Renal pelvis (tissue), 1 donor: ENCODE measurements at regions not wholly inside any gene's neighbourhood (a gene's known extent, or its start where the extent isn't known, plus 50 kb on each side); places are given as distances from the start of the nearest gene placed in this dataset.

ENCODE experiments used
- DNase-seq: peaks from one replicate; pipeline ENCODE4 v3.0.0-alpha.2; 2013

DNA sequence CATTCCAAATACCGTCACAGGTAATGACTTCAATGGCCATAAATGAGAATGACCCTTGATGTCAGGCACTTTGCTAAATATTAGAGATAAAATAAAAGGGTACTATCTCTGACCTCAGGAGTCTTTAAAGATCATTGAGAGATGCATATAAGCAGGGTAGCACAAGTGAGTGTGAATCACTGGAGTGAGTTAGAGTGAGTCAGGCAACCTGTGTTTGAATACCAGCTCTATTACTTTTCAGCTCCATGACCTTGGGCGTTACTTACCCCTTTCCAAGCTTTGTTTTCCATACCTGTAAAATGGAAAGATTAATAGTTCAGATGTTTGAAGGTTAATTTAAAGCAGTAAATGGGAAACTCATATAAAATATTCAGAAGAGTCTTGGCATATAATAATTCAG lies 1058.0 kb upstream of the ADGRL4 start:
- no peak for DNase-seq

DNA sequence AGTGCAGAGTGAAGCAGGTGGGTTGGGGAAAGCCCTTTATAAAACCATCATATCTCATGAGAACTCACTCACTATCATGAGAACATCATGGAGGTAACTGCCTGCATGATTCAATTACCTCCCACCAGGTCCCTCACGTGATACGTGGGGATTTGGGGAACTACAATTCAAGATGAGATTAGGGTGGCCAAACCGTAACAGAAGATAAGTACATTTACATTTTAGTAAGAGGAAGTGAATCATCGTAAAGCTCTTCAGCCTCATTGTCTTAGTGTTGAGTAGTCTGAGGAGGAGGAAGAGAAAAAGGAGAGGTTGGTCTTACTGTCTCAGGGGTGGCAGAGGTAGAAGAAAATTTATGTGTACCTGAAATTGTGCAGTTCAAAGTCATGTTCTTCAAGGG lies 1053.4 kb upstream of the ADGRL4 start:
- DNase-seq = no peak

DNA sequence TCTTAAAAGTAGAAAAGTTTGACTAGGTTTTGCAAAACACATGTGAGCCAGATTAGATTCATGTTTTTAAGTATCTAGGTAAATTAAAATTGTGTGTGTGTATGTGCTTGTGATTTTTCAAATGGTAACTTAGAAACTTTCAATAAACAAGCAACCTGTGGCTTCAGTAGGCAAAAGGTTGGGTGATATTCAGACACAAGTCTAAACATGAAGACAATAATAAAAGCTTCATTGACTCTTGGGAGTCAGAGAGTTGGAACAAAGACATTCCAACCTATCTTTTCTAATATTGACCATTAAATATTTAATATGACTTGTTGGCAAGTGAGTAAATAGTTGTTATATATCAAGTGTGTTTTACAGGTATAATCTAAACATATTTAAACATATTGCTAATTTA lies 1049.6 kb upstream of the ADGRL4 start:
- DNase-seq = no peak

DNA sequence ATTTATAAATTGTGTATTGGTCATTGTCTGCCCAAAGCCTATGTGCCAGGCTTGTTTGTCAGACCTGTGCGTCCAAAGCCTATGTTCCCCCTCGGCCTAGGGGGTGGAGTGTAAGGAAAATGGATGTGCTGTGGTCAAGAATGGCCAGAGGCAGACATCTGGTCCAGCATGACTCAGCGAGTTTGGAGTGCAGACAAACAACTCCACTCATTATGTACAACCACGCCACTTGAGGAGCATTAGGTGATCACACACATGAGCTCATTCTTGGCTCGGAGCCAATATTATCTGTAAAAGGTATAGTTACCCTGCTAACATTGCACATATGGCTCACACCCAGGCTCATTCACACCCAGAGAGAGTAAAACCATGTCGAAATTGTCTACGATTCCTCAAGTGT lies 1047.6 kb upstream of the ADGRL4 start:
- no peak for DNase-seq

DNA sequence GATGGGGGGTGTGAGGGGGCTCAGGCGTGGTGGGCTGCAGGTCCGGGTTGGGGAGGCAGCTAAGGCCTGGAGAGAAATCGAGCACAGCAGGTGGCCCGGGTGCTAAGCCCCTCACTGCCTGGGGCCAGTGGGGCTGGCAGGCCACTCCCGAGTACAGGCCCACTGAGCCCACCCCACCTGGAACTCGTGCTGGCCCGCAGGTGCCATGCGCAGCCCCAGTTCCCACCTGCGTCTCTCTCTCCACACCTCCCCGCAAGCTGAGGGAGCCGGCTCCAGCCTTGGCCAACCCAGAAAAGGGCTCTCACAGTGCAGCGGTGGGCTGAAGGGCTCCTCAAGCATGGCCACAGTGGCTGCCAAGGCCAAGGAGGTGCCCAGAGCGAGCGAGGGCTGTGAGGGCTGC lies 1047.1 kb upstream of the ADGRL4 start:
- DNase-seq = no peak

DNA sequence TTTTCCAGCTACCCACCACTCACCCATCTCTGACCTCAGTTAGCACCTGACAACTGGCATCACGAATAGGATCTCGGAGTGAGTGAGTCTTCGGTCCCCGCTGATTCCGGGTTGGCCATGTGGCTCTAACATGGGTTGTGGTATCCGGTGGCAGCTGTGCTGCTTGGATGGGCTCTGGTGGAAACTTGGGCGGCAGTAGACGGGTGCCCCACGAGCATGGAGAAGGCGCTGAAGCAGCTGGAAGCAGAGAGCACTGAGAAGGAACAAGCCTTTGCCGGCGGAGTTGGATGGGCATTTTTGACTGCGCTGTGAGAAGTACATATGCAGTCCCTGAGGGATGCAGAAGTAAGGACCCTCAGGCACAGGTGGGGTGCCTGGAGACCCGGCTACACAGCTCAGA lies 1044.0 kb upstream of the ADGRL4 start:
- DNase-seq = no peak

DNA sequence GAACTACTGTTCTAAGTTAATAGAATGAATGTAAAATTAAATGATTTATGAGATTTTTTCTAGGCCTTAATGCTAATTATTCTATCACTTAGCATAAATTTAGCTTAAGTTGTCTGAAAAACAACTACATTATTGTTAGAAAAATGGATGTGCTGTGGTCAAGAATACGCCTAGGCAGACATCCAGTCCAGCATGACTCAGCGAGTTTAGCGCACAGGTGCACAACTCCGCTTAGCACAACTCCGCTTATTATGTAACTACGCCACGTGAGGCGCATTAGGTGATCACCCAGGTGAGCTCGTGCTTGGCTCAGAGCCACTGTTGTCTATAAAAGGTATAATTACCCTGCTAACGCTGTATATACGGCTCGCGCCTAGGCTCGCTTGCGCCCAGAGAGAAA lies 1043.6 kb upstream of the ADGRL4 start:
- no peak for DNase-seq

DNA sequence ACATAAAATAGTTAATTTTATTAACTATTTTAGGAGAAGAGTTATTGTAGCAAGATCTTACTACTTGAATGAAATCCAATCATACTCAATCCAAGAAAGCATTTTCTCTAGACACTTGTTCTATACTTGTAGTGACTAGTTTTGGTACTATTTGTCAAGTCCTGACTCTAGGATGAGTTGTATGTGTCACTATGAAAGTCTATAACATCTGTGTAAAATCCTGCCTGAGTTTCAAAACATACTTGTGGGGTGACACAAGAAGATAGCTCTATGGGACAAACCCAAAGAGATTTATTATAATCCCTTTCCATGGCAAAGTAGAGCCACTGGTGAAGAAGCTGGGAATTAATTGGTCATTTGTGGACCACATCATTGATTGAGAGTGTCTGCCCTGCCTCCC lies 1042.2 kb upstream of the ADGRL4 start:
- no peak for DNase-seq

DNA sequence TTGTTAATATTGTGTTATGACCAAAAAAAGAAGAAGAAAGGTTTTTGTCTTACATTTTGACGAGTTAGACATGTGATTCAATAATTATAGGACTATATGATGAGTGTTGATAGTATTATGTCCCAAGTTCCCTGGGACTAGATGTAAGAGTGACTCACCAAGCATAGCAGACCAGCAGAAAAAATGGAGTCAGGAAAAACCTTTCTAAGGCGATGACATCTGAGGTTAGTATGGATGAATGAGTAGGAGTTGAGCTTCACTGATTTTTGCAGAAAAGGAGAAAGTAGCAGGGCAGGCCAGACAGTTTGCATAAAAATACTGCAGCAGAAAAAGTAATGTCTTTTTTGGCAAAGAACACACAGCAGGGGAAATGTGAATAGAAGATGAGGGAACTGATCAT lies 1041.3 kb upstream of the ADGRL4 start:
- no peak for DNase-seq

DNA sequence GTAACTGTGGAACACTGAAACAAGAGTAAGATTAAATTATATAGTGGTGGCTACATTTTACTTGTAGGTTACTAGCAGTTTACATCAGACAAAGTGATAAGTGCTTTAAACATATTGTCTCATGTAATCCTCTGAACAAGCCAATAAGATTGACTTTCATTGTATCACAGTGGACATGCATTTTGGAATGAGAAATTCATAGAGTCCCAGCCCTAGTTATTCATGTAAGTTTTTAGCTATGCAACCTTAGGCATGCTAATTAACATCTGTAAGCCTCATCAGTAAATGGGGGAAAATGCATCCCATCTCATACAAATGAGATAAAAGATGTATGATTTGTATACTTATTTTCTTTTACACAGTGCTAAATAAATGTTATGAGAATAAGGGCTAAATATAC lies 1038.1 kb upstream of the ADGRL4 start:
- DNase-seq = no peak

DNA sequence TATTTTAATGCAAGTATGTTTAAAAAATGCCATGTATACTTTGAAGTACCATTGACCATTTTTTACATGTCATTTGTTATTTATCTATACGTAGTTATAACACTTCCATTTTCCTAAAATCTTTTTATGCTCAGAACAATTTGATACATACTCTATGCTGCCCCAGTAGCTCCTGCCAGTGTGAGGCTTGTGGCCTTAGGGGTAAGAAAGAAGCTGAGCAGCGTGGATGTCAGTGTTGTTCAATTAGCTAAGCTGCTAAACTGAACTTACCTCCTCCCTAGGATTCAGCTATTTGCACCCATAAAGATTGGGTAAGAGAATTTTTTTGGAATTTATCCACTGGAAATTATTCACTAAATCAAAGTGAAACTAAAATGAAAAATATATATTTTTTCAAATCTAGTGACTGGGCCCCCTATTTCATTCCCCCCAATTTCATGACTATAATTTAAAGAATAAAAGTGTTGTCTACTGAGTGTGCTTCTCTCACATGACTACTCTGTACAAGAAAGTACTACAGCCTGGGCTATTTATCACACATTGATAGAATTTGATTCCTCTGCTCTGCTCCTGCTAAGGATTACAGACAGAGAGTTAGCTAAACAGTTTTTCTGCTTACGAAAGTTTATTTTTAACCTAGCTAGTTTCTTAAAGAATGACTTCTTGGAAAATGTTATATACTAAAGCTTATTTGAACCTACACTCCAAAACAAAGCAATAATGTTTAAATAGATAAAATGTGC lies 1030.3 kb upstream of the ADGRL4 start:
- no peak for DNase-seq

DNA sequence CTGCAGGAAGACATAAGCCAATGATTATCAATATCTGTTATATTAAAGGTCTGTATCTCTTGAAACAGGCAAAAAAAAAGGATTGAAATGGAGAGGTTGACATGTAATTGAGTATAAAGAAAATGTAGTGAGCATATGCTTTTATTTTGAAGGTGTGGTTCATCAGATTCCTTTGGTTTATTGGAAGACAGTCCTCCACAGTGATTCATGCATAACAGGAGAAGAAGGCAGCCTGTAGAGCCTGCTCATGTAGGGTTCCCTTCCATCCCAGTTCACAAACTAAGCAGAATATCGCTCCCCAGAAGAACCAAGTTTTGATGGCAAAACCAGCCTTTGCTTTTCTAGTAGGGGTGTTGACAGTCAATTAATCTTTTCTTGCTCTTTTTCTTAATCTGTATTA lies 1016.8 kb upstream of the ADGRL4 start:
- DNase-seq = no peak

DNA sequence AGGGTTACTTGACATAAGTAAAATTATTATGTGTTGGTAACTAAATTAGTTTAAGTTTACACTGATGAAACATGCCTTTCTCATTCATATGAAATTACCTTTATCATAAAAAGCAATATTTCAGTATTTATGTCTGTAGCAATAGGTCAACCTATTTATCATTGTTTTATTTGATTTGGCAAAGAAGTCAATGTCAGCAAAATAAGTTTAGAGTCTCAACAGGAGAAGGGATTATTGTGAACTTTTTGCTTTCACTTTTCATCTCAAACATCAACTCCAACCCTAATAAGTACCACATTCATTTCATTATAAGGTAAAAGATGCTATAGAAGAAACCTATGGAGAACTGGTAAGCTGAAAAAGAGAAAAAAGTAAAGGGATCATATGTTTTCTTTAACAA lies 1015.4 kb upstream of the ADGRL4 start:
- DNase-seq = no peak

DNA sequence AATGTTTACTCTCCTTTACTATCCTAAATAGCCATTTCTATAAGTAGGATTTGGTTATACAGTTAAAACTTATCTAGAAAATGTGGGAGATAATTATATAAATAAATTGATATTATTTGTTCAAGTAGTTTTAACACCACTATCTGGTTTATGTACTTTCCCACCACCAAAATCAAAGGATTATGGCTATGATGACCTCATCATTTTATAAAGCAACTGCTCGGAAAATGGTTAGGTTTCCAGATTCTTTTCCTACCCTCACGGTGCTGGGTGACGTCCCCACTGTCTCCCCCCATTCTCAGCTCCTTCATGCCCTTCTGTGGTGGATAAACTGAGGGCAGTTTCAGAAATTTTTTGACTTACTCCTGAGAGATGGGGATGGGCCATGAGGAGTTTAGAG lies 1011.8 kb upstream of the ADGRL4 start:
- no peak for DNase-seq

DNA sequence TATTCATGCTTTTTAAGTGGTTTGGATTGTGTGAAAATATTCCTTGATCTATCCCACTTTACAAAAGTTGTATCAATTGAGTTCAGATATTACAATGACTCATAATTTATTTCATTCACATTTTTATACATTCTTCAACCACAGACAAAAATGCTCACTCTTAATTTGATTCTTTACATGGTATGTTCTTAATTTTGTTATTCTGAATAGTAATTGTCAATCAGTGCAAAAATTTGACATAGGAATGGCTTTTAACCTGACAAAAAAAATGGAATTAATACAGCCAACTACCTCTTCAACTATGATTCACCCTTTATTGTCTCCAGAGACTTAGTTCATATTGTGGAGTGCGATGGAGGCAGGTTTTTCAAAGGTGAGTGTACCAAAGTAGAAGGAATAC lies 1002.4 kb upstream of the ADGRL4 start:
- no peak for DNase-seq

DNA sequence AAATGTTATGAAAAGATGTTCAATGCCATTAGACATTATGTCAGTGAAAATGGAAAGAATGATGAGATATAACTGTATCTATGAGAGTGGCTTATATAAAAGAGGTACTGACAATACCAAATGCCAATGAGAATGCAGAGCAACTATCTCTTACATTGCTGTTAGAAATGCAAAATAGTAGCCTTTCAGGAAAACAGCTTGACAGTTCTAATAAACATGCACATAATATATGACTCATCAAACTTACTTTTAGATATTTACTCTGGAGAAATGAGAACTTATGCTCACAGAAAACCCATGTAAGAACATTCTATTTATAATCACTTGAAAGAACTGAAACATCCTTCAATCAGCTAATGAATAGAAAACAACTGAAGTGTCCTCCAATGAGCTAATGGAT lies 996.7 kb upstream of the ADGRL4 start:
- DNase-seq = no peak

DNA sequence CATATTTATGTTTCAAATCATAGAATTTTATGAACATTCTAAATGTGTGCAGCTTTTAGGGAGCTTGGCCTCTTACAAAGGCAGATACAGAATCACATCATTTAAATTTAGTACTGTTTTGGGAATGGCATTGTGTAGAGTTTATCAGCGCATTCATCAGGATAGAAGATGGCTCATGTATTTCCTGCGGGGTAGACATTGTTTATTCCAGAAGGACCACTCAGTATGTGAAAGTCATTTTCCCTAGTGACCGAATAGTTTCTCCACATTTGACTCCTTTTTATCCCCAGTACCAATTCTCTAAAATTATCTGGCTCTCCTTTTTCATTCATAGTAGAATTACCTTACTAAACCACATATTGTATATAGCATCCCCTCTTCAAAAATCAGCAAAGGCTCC lies 981.9 kb upstream of the ADGRL4 start:
- DNase-seq = no peak

DNA sequence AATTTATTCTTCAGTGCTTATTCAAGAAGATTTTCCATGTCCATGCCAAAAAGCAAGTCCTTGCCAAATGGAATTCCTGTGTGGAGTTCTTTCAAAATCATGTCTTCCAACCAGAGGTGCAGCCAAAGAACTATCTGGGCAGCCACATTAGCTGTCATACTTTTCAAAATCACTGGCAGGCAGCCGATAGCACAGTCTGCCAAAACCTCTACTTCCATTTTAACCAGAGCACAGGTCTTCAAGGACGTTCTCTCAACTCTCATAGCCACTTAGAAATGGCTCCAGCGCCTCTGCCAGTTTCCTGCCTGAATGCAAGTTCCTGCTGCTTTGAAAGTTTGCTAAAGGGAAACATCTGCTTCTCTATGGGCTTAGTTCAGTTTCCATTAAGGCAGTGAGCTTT lies 975.7 kb upstream of the ADGRL4 start:
- DNase-seq = peak; percentile 9

DNA sequence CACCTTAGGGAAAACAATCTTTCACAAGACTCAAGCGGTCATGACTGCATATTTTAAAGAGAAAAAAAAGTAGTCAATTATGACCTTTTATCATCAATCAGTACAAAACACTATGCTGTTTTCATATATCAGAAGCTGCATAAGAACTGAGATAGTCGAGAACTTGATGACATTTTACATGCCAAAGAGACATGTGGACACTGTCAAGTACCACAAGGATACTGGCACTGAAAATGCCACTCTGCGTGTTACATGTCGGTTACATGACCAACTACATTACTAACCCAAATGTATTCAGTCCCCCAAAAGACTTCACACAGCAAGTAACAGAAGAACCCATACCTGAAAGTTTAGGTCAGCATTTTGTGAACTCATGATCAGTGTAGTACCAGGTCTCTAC lies 975.0 kb upstream of the ADGRL4 start:
- no peak for DNase-seq

DNA sequence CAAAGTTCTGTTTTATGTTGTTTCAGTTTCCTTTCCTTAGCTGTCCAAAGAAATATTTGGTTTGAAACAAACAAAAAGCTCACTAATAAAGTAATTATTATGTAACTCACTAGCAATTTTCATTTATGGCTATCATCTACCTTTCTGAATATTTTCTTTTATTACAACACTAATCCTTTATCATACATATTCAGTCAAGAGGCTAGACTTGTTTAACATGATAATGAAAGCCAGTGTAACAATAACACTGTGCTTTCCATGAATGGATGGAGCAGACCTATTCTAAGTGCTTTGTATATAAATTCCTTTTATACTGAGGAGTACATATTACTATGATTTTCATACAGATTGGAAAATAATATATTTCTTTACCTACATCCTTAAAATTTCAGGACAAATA lies 972.8 kb upstream of the ADGRL4 start:
- no peak for DNase-seq

DNA sequence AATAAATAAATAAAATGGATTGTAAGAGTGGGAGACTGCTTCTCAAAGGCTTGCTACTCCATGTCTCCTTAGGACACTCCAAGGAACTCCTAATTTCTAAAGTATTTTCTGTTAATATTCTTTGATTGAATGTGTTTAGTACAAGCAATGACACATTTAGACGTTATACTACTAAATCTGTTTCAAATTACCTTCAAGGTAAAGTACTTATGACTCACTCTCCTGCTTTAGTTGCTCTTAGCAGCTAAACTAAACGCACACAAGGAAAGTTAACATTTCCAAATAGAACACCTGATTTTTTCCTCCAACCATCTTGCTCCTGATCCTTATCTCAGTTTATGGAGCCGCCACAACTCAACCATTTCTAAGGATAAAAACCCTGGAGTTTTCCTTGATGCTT lies 969.8 kb upstream of the ADGRL4 start:
- no peak for DNase-seq

DNA sequence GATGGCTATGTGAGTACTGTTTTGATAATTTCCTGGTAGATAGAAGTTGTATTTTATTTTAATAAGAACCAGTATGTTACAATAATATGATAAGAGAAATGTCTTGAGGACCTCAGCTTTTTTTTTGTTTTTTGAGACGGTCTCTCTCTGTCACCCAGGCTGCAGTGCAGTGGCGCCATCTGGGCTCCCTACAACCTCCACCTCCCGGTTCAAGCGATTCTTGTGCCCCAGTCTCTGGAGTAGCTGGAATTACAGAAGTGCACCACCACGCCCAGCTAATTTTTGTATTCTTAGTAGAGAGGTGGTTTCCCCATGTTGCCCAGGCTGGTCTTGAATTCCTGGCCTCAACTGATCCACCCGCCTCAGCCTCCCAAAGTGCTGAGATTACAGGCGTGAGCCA lies 968.1 kb upstream of the ADGRL4 start:
- DNase-seq = no peak

DNA sequence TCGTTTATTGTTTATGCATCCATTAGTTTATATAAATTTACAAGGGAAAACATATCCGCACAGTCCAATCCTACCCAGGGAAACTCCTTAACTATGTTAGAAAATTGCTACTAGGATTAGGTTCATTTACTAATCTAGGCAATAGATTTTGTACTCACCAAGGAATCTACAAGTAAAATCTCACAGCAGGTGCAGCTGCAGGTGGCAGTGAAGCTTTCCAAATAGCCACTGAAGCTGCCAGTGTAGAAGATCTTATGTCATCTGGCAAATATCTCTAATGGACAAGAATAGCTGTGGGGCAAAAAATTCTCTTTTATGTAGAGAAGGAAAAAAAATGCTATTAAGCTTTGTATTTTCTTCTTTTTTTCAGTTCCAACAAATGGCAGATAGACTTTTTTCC lies 963.4 kb upstream of the ADGRL4 start:
- DNase-seq = no peak

DNA sequence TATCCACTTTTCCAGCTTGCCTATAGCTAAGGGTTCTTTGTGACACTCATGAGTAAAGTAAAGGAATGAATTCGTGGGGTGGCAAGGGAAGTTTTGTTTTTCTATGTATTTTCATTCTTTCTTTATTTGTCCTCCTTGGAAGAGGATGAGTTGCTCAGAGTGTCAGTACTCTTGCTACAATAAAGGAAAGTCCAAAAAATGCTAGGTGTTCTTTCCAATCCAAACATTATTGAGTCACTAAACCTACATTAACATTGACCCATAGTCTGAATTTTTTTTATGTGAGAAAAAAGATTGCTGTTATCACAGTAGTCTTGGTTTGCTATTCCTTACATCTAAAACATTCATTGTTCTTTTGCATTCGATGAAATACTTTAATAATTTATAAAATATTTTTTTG lies 959.9 kb upstream of the ADGRL4 start:
- no peak for DNase-seq

DNA sequence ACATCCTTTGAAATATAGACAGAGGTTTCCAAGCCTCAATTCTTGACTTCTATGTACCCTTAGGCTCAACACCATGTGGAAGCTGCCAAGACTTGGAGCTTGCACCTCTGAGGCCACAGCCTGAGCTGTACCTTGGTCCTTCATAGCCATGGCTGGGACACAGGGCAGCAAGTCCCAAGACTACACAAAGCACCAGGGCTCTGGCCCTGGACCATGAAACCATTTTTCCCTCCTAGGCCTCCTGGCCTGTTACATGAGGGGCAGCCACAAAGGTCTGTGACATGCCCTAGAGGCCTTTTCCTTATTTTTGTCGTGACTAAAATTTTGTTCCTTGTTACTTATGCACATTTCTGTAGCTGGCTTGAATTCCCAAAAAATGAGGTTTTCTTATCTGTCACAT lies 953.1 kb upstream of the ADGRL4 start:
- no peak for DNase-seq
